ENCODE measurements at regions not wholly inside any gene's neighbourhood (a gene's known extent, or its start where the extent isn't known, plus 50 kb on each side); places are given as distances from the start of the nearest gene placed in this dataset.

DNA sequence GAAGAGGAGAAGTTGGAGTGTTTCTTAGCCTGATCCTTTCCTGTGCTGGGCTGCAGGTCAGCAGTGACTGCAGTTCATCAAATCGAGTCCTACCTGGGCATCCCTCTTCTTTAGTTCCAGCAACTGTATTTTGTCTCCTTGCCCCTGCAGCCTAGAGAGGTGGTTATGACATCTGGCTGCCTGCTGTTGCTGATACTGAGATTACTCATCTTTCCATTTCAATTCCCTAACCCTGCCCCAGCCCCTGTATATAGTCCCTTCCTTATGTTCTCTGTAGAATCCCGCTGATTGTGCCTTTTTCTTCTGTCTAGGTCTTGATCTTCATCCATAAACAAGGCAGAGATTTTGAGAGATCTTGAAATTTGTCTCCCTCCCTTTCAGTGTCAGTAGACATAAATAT is 393.3 kb downstream of the EDEM1 start:
- TF ChIP-seq, protein P1, sequence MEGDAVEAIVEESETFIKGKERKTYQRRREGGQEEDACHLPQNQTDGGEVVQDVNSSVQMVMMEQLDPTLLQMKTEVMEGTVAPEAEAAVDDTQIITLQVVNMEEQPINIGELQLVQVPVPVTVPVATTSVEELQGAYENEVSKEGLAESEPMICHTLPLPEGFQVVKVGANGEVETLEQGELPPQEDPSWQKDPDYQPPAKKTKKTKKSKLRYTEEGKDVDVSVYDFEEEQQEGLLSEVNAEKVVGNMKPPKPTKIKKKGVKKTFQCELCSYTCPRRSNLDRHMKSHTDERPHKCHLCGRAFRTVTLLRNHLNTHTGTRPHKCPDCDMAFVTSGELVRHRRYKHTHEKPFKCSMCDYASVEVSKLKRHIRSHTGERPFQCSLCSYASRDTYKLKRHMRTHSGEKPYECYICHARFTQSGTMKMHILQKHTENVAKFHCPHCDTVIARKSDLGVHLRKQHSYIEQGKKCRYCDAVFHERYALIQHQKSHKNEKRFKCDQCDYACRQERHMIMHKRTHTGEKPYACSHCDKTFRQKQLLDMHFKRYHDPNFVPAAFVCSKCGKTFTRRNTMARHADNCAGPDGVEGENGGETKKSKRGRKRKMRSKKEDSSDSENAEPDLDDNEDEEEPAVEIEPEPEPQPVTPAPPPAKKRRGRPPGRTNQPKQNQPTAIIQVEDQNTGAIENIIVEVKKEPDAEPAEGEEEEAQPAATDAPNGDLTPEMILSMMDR (conservative IDR thresholded peaks at IDR 0.05) = no peak
- Mint-ChIP-seq H3K9me3 (no peaks in the 10 kb centered on the region), H3K27me3 (ENCODE audit: low read depth) (no peaks in the 10 kb centered on the region), H3K4me1 (no peaks in the 10 kb centered on the region), H3K4me3 (no peak overlapping the region), H3K36me3 (ENCODE audit: low read depth) (no peaks in the 10 kb centered on the region), H3K27ac (ENCODE audit: unreplicated experiment) (no peak overlapping the region)
- DNase-seq (ENCODE audit: low read depth, low spot score) = no peak

DNA sequence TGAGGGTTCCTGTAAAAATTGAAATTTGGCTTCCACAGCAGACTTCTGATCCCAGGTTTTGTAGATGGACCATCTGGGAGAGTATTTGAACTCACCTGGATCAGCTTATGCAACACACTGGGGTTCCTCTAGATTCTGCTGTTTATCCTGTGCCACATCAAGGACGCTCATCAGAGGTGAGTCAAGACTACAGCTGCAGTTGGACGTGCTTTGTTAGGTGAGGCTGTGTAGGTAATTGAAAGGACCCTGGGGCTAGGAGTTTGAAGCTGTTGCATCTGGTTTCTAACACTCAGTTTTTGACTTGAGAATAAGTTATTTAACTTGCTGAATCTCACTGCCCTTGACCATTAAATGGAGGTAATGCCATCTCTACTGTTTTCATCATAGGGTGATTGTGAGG is 394.2 kb downstream of the EDEM1 start:
- no peak for DNase-seq (ENCODE audit: low read depth, low spot score)
- Mint-ChIP-seq H3K4me1 (no peaks in the 10 kb centered on the region), H3K27ac (ENCODE audit: unreplicated experiment) (no peak overlapping the region), H3K27me3 (ENCODE audit: low read depth) (no peaks in the 10 kb centered on the region), H3K9me3 (no peaks in the 10 kb centered on the region), H3K36me3 (ENCODE audit: low read depth) (no peaks in the 10 kb centered on the region), H3K4me3 (no peak overlapping the region)
- TF ChIP-seq, protein P1 (conservative IDR thresholded peaks at IDR 0.05) = no peak

DNA sequence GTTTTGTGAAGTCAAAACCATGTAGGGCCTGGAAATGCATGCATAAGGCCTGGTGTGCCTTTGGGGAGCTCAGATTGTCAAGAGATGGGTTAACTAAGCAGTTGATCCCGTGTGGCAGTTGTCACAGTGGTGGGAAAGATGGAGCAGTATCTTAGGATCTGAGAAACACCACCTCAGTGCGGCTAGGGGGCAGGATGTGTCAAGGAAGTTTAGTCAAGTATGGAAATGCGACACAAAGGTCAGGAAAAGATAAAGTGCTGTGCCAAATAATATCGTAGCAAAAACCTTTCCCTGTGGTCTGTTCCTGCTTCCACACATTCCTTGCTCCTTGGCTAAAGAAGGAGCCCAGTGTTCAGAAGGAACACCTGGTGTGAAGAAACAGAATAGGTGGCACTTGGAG is 396.4 kb downstream of the EDEM1 start:
- no peaks in the 10 kb centered on the region for H3K27me3 Mint-ChIP-seq (ENCODE audit: low read depth)
- H3K27ac Mint-ChIP-seq (ENCODE audit: unreplicated experiment) = no peak overlapping the region

DNA sequence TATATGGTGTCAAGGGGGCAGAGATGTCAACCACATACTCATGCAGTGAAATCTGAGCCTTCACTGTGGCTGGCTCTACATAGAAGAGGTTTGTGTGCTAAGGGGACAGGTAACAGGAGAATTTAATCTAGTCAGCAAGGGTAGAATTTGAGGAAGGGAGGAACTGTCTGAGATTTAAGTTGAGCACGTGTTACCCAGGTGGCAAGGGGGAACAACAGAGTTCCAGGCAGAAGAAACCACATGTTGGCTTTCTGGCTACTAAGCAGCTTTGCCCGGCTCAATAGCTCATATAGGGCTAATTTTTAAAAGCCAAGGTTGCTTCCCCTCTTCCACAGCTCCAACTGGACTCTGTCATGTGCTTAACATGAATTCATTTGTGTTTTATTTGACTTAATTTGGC is 397.6 kb downstream of the EDEM1 start:
- Mint-ChIP-seq H3K36me3 (ENCODE audit: low read depth) (no peaks in the 10 kb centered on the region), H3K27me3 (ENCODE audit: low read depth) (no peaks in the 10 kb centered on the region), H3K4me3 (no peak overlapping the region), H3K9me3 (no peaks in the 10 kb centered on the region), H3K27ac (ENCODE audit: unreplicated experiment) (no peak overlapping the region), H3K4me1 (no peaks in the 10 kb centered on the region)
- TF ChIP-seq, protein P1 (conservative IDR thresholded peaks at IDR 0.05) = no peak
- DNase-seq (ENCODE audit: low read depth, low spot score) = no peak

More for the DNA sequence above, 396.4 kb downstream of the EDEM1 start:
- H3K9me3 Mint-ChIP-seq = no peaks in the 10 kb centered on the region
- H3K36me3 Mint-ChIP-seq (ENCODE audit: low read depth) = no peaks in the 10 kb centered on the region
- H3K4me3 Mint-ChIP-seq = no peak overlapping the region
- DNase-seq (ENCODE audit: low read depth, low spot score) = no peak
- H3K4me1 Mint-ChIP-seq = no peaks in the 10 kb centered on the region
- TF ChIP-seq, protein P1 (conservative IDR thresholded peaks at IDR 0.05) = no peak

DNA sequence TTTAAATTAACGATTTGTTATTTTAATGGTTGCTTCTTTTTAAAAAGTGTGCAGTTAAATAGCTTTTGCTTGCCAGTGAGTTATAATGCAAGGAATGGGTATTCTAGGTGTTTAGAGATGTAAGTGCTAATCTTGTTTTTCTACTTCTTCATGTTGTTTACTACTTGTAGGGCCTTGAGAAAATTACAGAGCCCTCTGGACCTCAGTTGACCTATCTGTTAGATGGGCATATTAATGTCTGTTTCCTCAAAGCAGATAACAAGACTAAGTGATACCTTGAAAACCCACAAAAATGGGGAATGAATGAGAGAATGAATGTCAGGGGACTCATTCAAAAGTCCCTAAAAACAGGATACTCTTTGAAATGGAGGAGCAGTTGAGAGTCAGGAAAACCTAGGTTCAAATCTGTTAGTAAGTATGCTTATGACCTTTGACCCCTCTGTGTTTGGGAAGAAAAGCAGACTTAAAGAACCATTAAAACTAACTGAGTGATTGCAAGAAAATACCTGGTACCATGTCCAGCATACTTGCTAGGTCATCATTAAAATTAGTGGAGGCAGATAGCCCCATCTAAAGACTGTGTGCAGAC is 419.5 kb downstream of the EDEM1 start:
- no peak overlapping the region for H3K27ac Mint-ChIP-seq (ENCODE audit: unreplicated experiment)
- peaks cover 1% of the 10 kb centered on the region for H3K27me3 Mint-ChIP-seq (ENCODE audit: low read depth)
- no peaks in the 10 kb centered on the region for H3K36me3 Mint-ChIP-seq (ENCODE audit: low read depth)
- no peak for DNase-seq (ENCODE audit: low read depth, low spot score)
- no peak overlapping the region for H3K4me3 Mint-ChIP-seq
- TF ChIP-seq, protein P1 (conservative IDR thresholded peaks at IDR 0.05) = no peak
- H3K9me3 Mint-ChIP-seq = peaks cover 8% of the 10 kb centered on the region
- no peaks in the 10 kb centered on the region for H3K4me1 Mint-ChIP-seq

Data from neural crest cell (in vitro differentiated cells).